GM12892 (cell line): ENCODE measurements at regions not wholly inside any gene's neighbourhood (a gene's known extent, or its start where the extent isn't known, plus 50 kb on each side); places are given as distances from the start of the nearest gene placed in this dataset.

Source experiments
- POLR2A ChIP-seq: IDR thresholded peaks from 2 replicates; pipeline ENCODE4 v1.6.1; 2011; ENCODE audit warnings: low read depth, low read length, control low read depth
- POLR2AphosphoS5 ChIP-seq: IDR thresholded peaks from 2 replicates; pipeline ENCODE4 v1.6.1; 2011; ENCODE audit warnings: low read depth, low read length, control low read depth
- TAF1 ChIP-seq: IDR thresholded peaks from 2 replicates; pipeline ENCODE4 v1.6.1; 2011; ENCODE audit warnings: low read depth, mild to moderate bottlenecking, control low read depth, low read length, borderline replicate concordance

GRCh38 chr15:26157081-26157480 is 294.0 kb upstream of the ATP10A start:
- no peak for TF ChIP-seq POLR2AphosphoS5
- no peak for TF ChIP-seq POLR2A
- TF ChIP-seq TAF1: no peak
